B cell (primary cell): ENCODE measurements at regions not wholly inside any gene's neighbourhood (a gene's known extent, or its start where the extent isn't known, plus 50 kb on each side); places are given as distances from the start of the nearest gene placed in this dataset.

Source experiments
- ATAC-seq: fragments of 200-7000 bp; cut with Tn5 transposase; one replicate; pipeline ENCODE4 v1.10.0; 2021; ENCODE audit warnings: low read depth, mild to moderate bottlenecking, moderate number of reproducible peaks, moderate library complexity
- CTCF ChIA-PET: fragments of 350-600 bp; sonication (Branson Sonifier 250); formaldehyde crosslinking; loops from one replicate; lab custom pipeline; 2021; ENCODE audit warnings: antibody characterized with exemption, inconsistent platforms; lab: Charles Lee
- POLR2A ChIA-PET: fragments of 350-600 bp; sonication (Branson Sonifier 250); formaldehyde crosslinking; loops from one replicate; lab custom pipeline; 2021; ENCODE audit warnings: antibody characterized with exemption; lab: Charles Lee
- DNase-seq: peaks from one replicate; pipeline ENCODE4 v3.0.0; 2013
- H2AFZ ChIP-seq: 2 replicates; pipeline ENCODE4 v1.6.1; 2012; ENCODE audit warnings: mild to moderate bottlenecking, low read depth, low read length; ENCODE audit not compliant: insufficient read depth, poor library complexity, severe bottlenecking
- H3K27ac ChIP-seq, 2 donors: 1 replicate in 1 of 2; 2 replicates in 1 of 2; pipeline ENCODE4 v1.5.1; 2012 to 2013; ENCODE audit warnings: low read length in 2 of 2, mild to moderate bottlenecking in 2 of 2, moderate library complexity in 1 of 2
- H3K27me3 ChIP-seq, 4 experiments: fragments of 200-600 bp in 1 of 4; sonication (generic) in 1 of 4; replicated peaks in 1 of 4; 1 replicate in 2 of 4; 2 replicates in 2 of 4; pipeline versions ENCODE4 v1.6.1 to v1.7.0; 2013 to 2016; ENCODE audit warnings: low read length in 3 of 4, mild to moderate bottlenecking in 2 of 4, mixed read lengths in 1 of 4, moderate library complexity in 1 of 4; ENCODE audit not compliant: insufficient read depth in 4 of 4, control insufficient read depth in 3 of 4; ENCODE audit errors: control extremely low read depth in 1 of 4
- H3K36me3 ChIP-seq, 2 experiments: replicated peaks in 1 of 2; 1 replicate in 1 of 2; 2 replicates in 1 of 2; pipeline versions ENCODE4 v1.6.1 to v1.7.1; 2013; ENCODE audit warnings: low read length in 1 of 2; ENCODE audit not compliant: insufficient read depth in 2 of 2, control insufficient read depth in 1 of 2; ENCODE audit errors: control extremely low read depth in 1 of 2, extremely low read depth in 1 of 2
- H3K4me1 ChIP-seq, 2 donors: fragments of 200-600 bp in 1 of 2; sonication (generic) in 1 of 2; 1 replicate in 1 of 2; 2 replicates in 1 of 2; pipeline versions ENCODE4 v1.5.1 to v1.6.1; 2013 to 2017; ENCODE audit warnings: low read length in 2 of 2; ENCODE audit not compliant: control insufficient read depth in 2 of 2, insufficient read depth in 2 of 2
- H3K4me2 ChIP-seq: replicated peaks from 2 replicates; pipeline ENCODE3; 2012; ENCODE audit warnings: mild to moderate bottlenecking, low read depth, low read length; ENCODE audit not compliant: poor library complexity, severe bottlenecking
- H3K4me3 ChIP-seq, 5 experiments: fragments of 200-600 bp in 1 of 5; sonication (generic) in 1 of 5; 1 replicate in 3 of 5; 2 replicates in 2 of 5; pipeline versions ENCODE4 v1.5.1 to v1.7.0; 2011 to 2016; ENCODE audit warnings: low read length in 4 of 5, mild to moderate bottlenecking in 4 of 5, low read depth in 2 of 5, control low read depth in 1 of 5, moderate library complexity in 1 of 5; ENCODE audit not compliant: insufficient read depth in 1 of 5; ENCODE audit errors: control extremely low read depth in 1 of 5, extremely low read depth in 1 of 5
- H3K79me2 ChIP-seq: fragments of 200-600 bp; sonication (generic); one replicate; pipeline ENCODE4 v1.6.0; 2016; ENCODE audit warnings: low read length; ENCODE audit not compliant: control insufficient read depth, insufficient read depth
- H3K9ac ChIP-seq: fragments of 200-600 bp; sonication (generic); 2 replicates; pipeline ENCODE4 v1.6.1; 2017; ENCODE audit warnings: mild to moderate bottlenecking, low read length, moderate library complexity
- H3K9me3 ChIP-seq, 3 donors: one replicate each; pipeline versions ENCODE4 v1.6.1 to v1.7.1; 2013; ENCODE audit warnings: low read length in 2 of 3; ENCODE audit not compliant: control insufficient read depth in 2 of 3, insufficient read depth in 1 of 3; ENCODE audit errors: control extremely low read depth in 1 of 3
- H4K20me1 ChIP-seq: 2 replicates; pipeline ENCODE4 v1.6.0; 2012; ENCODE audit warnings: mild to moderate bottlenecking, low read length; ENCODE audit not compliant: insufficient read depth, control insufficient read depth, poor library complexity, severe bottlenecking
- H3K27ac Mint-ChIP-seq: one replicate; pipeline ENCODE4 v1.8.0; 2021; ENCODE audit warnings: mixed read lengths
- H3K27me3 Mint-ChIP-seq: one replicate; pipeline ENCODE4 v1.8.0; 2021; ENCODE audit warnings: mixed read lengths
- H3K4me1 Mint-ChIP-seq: one replicate; pipeline ENCODE4 v1.8.0; 2021; ENCODE audit warnings: mixed read lengths
- H3K4me3 Mint-ChIP-seq: one replicate; pipeline ENCODE4 v1.8.0; 2021; ENCODE audit warnings: mixed read lengths
- H3K9me3 Mint-ChIP-seq: one replicate; pipeline ENCODE4 v1.8.0; 2022; ENCODE audit warnings: mixed read lengths; ENCODE audit not compliant: insufficient read depth
- EZH2 ChIP-seq: IDR thresholded peaks from 2 replicates; pipeline ENCODE4 v1.6.1; 2012; ENCODE audit warnings: borderline replicate concordance, low read depth, mild to moderate bottlenecking, moderate library complexity, low read length; ENCODE audit not compliant: insufficient read depth, poor library complexity, severe bottlenecking
- WGBS: methylation state at CpG from one replicate; pipeline ENCODE4 v1.1.5; 2013; ENCODE audit warnings: missing lambda C conversion rate; ENCODE audit not compliant: insufficient coverage; 5-methylcytosine and 5-hydroxymethylcytosine counted together
- intact Hi-C: fragments of 100-400 bp; cut with micrococcal nuclease; formaldehyde crosslinking; loops from one replicate; pipeline ENCODE4 v1.10.0; 2022
- TF ChIP-seq, protein P1 (sequence below): fragments of 200-600 bp; IDR thresholded peaks from one replicate; pipeline ENCODE4 v1.8.0; 2022; ENCODE audit warnings: antibody characterized with exemption, mild to moderate bottlenecking

DNA sequence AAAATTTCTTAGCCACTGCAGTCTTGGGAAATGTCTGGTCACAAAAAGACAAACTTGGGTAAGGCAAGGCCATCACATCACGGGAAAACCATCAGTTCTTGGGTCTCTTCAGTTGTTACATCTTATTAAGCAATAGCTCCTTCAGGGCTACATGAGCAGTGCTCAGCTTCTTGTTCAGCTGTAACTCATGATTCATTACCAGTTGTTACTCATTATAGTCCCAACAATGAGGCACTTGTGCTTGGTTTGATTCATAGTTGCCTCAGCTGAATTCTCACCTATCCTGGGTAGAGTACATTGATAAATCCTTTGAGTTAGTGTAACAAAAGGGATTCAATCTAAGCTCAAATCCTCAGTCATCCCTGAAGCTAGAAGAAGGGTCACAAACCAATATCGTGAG, 102.4 kb upstream of the DCC start:
- Histone ChIP-seq H3K4me1 (no peaks in the 10 kb centered on the region), H3K79me2 (no peaks in the 10 kb centered on the region), H3K27ac (no peak overlapping the region), H3K27me3 (no peaks in the 10 kb centered on the region), H3K9me3 (no peaks in the 10 kb centered on the region), H3K4me3 (no peak overlapping the region), H4K20me1 (no peaks in the 10 kb centered on the region), H3K4me2 (no peak overlapping the region), H2AFZ (no peak overlapping the region), H3K36me3 (no peaks in the 10 kb centered on the region), H3K9ac (no peak overlapping the region)
- no peak overlapping the region for H3K4me3 Mint-ChIP-seq
- 67% methylated on average over 1 of the region's 2 CpGs for WGBS
- no peak overlapping the region for H3K27ac Mint-ChIP-seq
- H3K27me3 Mint-ChIP-seq: no peaks in the 10 kb centered on the region
- no peaks in the 10 kb centered on the region for H3K4me1 Mint-ChIP-seq
- TF ChIP-seq, protein P1, sequence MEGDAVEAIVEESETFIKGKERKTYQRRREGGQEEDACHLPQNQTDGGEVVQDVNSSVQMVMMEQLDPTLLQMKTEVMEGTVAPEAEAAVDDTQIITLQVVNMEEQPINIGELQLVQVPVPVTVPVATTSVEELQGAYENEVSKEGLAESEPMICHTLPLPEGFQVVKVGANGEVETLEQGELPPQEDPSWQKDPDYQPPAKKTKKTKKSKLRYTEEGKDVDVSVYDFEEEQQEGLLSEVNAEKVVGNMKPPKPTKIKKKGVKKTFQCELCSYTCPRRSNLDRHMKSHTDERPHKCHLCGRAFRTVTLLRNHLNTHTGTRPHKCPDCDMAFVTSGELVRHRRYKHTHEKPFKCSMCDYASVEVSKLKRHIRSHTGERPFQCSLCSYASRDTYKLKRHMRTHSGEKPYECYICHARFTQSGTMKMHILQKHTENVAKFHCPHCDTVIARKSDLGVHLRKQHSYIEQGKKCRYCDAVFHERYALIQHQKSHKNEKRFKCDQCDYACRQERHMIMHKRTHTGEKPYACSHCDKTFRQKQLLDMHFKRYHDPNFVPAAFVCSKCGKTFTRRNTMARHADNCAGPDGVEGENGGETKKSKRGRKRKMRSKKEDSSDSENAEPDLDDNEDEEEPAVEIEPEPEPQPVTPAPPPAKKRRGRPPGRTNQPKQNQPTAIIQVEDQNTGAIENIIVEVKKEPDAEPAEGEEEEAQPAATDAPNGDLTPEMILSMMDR: no peak
- TF ChIP-seq EZH2: no peak
- H3K9me3 Mint-ChIP-seq: no peaks in the 10 kb centered on the region
- ChIA-PET POLR2A (no interaction called here), CTCF (no interaction called here)
- DNase-seq: no peak
- ATAC-seq: no peak
- intact Hi-C loops: no loop called here

DNA sequence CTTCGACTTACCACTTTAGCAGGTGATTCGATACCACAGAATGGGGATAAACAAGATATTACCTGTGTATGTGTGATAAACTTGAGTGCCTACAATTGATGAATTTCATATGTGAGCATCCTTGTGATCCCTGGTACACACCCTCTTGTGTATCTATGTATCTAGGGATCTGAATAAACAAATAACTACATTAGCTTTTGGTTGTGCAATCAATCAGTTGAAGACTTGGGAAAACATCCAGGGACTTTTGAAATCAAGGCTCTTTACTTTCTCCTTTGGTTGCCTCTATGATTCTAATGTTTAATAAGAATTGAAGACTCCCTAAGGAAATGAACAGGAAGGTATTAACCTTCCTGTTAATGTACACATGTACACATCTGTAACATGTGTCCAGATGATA, 97.3 kb upstream of the DCC start:
- Mint-ChIP-seq H3K27ac (no peak overlapping the region), H3K9me3 (peaks cover 2% of the 10 kb centered on the region), H3K4me1 (no peaks in the 10 kb centered on the region), H3K4me3 (no peak overlapping the region), H3K27me3 (no peaks in the 10 kb centered on the region)
- Histone ChIP-seq H3K79me2 (no peaks in the 10 kb centered on the region), H3K4me2 (no peak overlapping the region), H3K4me3 (no peak overlapping the region), H3K4me1 (no peaks in the 10 kb centered on the region), H3K9me3 (peaks cover 0 to 3% (median 0%) of the 10 kb centered on the region in 3 donors), H4K20me1 (no peaks in the 10 kb centered on the region), H3K27ac (no peak overlapping the region), H3K9ac (no peak overlapping the region), H3K36me3 (no peaks in the 10 kb centered on the region), H2AFZ (no peak overlapping the region), H3K27me3 (no peaks in the 10 kb centered on the region)
- no peak for ATAC-seq
- POLR2A ChIA-PET: no interaction called here
- no CpG with 5 or more reads among the region's 2 CpGs for WGBS
- CTCF ChIA-PET: no interaction called here
- intact Hi-C loops: loop anchor here (10.0 kb wide), 1 partner anchor 48 kb away; no protein-coding TSS in a partner anchor
- no peak for DNase-seq
- TF ChIP-seq EZH2: no peak
- TF ChIP-seq, protein P1: no peak
